Mammary epithelial cell (primary cell): ENCODE measurements at regions not wholly inside any gene's neighbourhood (a gene's known extent, or its start where the extent isn't known, plus 50 kb on each side); places are given as distances from the start of the nearest gene placed in this dataset.

Source experiments
- CTCF ChIP-seq, 2 donors: IDR thresholded peaks in 1 of 2; conservative IDR thresholded peaks in 1 of 2; 2 replicates each; pipeline ENCODE4 v1.5.1; 2011 to 2012; ENCODE audit warnings: inconsistent platforms in 2 of 2, low read length in 2 of 2, mild to moderate bottlenecking in 2 of 2, control low read depth in 1 of 2, low read depth in 1 of 2; ENCODE audit not compliant: insufficient read depth in 1 of 2; ENCODE audit errors: extremely low read depth in 1 of 2
- EZH2 ChIP-seq: IDR thresholded peaks from 2 replicates; pipeline ENCODE4 v1.6.1; 2012; ENCODE audit warnings: low read length, inconsistent platforms, borderline replicate concordance

GRCh38 chrX:73965833-73966232 lies 113.3 kb upstream of the XIST start:
- TF ChIP-seq EZH2 (no peak), CTCF (conservative IDR thresholded peaks at IDR 0.05 in 1 of 2, IDR thresholded peaks at IDR 0.05 in 1 of 2; ENCODE audit: extremely low read depth in 1 of 2, insufficient read depth in 1 of 2, low read depth in 1 of 2, low read length in 2 of 2) (no peak)
